Activated CD8-positive, alpha-beta memory T cell treated with anti-CD3 and anti-CD28 coated beads for 4 hours (primary cell): ENCODE measurements at regions not wholly inside any gene's neighbourhood (a gene's known extent, or its start where the extent isn't known, plus 50 kb on each side); places are given as distances from the start of the nearest gene placed in this dataset.

ENCODE experiments used
- DNase-seq, 2 donors: peaks; one replicate each; pipeline ENCODE4 v3.0.0-alpha.2; 2020; ENCODE audit warnings: low read depth in 2 of 2

DNA sequence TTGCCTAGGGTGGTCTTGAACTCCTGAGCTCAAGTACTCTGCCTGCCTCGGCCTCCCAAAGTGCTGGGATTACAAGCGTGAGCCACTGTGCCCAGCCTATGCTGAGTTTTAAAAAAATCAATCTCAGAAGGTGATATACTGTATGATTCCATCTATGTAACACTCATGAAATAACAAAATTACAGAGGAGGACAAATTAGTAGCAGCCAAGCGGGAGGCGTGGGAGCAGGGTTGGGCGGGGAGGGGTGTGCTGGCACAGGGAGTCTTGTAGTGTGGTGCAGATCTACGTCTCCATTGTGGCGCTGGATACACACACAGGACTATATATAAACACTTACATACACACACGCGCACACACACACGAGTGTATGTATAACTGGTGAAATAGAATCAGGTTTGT is 80.6 kb upstream of the LINGO1 start:
- no peak for DNase-seq

DNA sequence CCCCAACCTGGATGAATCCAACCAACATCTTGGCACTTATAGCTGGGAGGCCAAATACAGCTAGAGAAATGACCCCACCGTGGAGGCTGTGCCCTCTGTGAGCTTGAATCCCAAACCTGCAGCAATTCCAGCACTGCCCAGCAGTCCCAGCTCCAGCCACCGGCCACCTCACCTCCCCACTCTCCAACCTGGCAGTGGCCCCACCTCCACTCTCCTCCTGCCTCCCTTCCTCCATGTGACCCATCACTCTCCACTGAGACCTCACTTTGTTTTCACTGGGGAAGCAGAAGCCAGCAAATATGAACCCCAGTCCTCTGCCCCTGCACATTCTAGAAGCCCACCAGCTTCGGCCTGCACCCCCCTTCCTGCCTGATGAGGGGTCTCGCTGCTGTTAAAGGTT is 79.7 kb upstream of the LINGO1 start:
- DNase-seq: no peak

DNA sequence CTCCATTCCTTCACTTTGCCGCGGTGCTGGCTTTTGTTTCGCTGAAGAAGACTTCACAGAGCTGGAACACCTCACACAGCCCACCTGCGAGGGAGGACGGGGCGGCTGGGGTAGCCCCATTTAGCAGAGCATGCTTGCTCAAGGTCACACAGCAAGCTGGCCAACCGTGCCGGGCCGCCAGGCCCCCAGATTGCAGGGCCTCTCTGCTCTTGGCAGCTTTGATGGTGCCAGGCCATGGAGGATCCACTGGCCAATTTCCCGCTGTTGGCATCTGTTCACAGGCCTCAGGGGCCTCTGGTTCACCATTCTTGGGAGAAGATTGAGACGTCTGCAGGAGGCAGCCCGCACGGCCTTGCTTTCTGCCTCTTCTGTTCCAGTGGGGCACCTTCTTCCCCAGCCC is 77.9 kb upstream of the LINGO1 start:
- no peak for DNase-seq

DNA sequence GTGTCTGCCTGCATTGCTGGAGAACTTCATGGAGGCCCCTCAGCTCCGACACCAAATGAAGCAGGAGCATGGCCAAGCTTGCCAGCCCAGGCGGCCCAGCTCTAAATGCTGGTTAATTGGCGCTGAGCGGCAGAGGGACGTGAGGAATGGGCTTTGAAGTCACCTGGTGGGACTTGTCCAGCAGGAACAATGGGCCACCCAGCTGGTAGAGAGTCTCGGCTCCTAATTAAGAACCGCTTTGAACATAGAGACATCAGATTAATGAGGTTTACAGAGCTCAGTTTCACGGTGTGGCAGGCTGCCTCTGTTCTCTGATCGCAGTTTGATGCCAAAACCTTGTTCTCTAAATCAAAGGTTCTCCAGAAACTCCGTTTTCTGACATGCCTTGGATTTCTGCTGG is 77.5 kb upstream of the LINGO1 start:
- no peak for DNase-seq

DNA sequence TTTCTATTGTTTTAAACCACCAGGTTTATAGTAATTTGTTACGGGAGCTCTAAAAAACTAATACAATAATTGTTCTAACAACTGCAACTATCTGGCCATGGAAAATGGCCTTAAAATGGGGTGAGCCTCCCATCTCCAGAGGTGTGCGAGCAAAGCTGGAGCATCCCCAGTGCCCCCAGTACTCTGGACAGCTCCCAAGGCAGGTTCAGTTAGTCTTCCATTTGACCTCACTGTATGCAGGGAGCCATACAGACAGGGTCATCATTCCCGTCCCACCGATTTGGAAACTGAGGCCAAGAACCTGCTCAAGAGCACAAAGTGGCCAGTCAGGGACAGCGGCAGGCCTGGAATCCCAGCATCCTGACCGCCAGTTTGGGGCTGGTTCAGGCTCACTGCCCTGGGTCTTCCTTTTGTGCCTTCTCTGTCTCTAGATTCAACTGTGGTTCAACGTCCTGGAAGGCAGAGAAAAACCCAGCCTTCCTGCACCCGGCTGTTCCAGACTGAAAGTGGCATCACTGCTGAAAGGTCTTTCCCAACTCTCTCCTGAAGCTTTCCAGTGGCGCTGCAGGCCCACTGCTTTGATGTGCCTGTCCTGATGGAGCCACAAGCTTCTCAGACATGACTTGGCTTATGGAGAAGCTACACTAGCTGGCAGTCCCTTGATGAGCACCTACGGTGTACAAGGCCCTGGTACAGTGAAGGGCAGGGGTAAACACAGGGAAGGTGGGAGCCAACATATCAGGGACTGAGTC is 76.6 kb upstream of the LINGO1 start:
- DNase-seq: no peak

DNA sequence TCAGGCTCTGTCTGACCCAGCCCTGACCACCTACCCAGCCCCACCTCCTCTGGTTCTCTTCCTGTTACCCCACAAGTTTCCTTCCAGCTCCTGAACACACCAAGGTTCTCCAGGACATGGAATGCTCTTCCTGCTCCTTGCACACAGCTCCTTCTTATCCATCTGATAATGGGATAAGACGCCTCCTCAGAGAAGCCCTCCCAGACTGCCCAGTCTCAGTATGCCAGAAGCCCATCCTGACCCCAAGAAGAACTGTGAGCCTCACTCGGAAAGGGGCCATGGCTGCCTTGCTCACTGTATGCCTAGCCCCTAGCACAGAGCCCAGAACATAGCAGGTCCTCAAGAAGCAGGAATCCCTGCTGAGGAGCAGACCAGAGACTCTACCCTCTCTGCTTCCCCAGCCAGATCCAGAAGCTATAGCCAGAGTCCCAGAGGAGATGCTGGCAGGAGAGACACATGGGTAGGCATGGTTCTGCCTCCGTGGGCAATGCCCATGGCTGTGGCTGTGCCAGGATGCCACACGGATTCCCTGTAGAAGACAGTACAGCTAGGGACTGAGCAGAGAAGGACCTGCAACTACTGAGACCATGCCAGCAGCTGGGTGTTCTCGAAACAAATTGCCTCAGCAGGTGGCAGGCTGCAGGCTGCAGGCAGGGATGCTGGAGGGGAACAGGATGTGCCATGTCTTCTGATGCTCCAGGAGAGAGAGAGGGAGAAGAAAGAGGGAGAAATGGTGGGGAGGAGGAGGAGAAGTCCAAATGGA is 74.0 kb upstream of the LINGO1 start:
- no peak for DNase-seq

DNA sequence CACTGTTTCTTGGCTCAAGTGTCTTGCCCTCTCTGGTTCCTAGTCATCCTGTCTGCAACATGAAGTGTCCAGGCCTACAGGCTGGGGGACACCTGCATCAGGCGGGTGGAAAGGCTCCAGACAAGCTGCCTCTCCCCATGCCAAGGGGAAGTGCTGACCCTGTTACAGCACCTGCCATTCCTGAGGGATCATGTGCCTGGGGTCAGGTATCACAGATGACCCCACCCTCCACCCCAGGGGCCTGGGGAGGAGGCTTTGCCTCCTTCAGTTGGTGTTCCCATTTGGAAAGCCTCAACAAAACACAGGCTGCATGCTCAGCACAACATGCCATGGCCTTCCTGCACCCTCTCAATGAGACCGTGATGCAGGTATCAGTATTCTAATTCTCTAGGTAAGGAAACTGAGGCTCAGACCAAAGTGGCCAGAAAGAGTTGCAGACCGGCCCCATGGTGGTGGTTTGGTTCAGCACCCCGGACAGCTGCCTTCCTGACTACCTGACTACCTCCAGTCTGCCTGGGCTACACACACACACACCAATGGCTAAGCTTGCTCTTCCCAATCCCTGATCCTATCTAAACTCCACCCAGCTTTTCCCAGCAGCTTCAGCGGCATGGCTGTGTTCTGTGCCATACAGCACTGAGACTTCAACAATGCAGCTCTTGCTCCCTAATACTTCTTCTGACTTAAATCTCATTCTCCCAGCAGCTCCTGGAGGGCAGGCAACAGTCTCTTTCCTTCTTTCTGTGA is 69.7 kb upstream of the LINGO1 start:
- DNase-seq: no peak

DNA sequence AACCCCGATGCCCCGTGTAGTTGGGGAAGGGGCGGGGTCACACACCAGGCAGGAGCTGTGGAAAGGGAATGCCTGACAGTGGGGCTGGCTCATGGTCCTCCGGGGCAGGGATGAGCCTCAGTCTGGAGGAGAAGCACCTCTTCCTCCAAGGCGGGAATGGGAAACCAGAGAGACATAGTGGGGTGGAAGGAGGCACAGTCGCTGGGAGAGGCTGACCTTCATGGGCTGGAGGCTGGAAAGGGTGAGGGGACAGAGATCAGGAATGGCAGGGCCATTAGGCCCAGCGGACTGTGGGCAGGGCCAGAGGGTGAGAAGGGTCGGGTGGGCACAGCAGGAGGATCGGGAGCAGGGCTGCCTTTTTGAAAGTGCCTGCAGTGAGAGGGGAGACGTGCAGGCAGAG is 65.8 kb upstream of the LINGO1 start:
- DNase-seq: no peak

DNA sequence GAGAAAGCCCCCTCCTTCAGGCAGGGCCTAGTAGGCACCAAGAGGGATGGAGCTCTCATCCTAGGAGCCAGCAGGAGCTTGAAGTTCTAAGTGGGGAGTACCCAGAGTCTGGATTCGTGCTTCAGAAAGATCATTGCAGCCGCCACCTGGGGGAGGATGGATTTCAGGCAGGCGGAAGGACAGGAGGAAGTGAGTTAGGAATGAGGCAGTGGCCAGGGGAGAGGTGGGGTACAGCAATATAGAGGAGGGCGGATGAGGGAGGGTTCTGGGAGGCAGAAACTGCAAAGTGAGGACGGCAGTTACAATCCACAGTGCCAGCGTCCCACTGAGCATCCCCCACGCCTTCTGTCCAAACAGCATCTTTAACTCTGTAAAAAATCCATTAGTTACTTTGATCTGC is 65.2 kb upstream of the LINGO1 start:
- no peak for DNase-seq

DNA sequence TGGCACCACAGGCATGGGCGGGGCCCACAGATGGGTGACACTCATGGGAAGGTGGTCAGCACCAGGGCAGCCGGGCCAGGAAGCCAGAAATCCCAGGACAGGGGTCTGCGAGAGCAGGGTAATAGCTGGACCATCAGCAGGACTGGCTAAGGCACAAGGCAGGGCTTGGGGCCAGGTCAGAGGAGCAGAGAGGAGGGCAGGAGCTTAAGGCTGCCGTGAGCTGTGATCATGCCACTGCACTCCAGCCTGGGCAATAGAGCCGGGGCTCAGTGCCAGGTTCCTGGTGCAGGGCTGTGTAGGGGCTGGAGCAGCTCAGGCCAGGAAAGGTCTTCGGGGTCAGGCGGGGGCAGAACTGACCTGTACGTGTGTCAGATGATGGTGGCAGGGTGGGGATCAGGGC is 64.2 kb upstream of the LINGO1 start:
- no peak for DNase-seq

DNA sequence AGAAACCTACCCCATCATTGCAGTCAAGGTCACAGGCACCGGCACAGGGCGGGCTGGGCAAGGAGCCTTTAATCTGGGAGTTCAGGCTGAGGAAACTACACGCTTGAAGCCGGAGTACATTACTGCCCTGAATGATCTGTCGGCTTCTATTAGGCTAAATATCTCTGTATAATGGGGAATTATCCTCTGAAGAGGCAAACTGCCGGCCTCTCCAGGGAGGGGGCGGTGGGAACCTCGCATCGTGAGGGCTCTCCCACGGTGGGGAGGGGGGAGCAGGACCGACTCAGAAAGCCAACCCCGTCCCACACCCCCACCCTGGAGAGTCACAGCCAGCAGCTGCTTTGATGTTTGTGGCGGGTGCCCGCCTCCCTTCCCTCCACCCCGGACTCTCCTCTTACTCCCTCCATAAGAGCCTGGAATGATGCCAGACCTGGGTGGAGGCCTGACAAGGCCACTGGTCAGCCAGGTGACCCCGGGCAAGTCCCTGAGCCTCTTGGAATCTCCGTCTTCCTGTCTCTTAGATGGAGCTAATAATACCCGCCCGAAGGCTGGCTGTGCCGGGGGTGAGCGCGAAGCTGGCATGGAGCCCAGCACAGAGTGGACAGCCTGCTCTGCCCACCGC is 63.4 kb upstream of the LINGO1 start:
- no peak for DNase-seq

DNA sequence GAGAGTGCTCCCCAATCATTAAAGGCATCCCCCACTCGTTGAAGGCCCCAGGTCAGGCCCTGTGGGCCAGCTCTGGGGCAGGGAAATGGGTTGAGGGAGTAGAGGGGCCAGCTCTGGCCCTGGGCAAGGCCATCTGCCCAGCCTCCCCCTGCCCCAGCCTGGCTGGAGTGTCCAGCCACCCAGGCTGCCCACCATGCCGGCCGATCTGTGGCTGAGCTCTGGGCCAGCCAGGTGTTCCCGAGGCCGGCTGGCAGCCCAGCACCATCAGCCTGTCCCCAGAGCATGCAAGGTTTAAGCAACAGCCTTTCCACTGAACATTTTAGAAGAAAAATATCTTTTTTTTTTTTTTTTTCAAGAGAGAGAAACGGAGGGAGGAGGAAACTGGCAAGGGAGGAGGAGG is 62.8 kb upstream of the LINGO1 start:
- DNase-seq: no peak

DNA sequence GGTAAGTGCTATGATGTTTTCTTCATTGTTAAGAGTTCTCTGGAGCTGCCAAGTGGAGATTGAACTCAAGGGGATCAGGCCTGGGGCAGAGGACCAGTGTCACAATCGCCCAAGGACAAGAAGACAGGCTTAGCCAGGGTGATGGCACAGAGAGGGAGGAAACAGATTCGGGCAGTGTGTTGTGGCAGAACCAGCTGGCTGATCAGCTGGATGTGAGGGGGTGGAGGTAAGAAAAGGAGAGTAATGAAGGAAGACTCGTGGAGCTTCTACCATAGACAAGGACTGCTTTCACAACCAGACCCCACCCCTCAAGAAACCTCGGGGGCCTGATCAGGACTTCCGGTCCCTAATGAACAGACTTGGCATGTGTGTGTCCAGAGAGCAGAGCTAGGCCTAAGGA is 60.9 kb upstream of the LINGO1 start:
- DNase-seq: no peak

DNA sequence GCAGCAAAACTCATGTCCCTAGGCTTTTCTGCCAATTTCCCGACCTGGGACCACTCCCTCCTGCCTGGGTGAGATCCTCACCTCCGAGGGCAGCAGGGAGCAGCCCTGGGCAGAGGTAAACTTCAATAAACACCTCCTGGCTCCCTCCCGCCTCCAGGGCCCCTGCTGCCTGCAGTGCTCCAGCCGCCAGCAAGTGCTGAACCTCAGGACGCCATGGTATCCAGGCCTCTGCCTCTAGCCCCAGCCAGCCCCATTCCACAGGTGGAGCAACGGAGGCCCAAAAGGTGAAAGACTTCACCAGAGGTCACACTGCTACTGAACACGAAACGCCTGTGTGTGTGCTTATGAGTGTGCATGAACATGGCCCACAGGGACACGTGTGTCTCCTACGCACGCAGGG is 59.9 kb upstream of the LINGO1 start:
- no peak for DNase-seq

DNA sequence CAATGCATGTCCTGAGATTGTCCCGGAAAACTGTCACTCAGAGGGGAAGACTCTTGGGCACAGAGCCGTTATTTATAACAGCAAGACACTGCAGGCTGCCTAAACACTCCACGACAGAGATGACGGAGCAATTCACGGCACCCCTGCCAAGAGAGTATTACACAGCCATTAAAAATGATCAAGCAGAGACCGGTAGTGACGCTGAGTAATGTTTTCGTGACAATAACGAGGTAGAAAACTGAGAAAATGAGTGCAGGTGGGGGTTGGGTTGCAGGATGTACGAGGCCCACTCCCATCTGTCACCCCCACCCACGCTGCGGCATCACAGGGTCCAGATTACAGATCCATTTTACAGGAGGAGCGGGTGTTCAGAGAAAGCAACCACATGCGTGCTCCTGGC is 58.9 kb upstream of the LINGO1 start:
- no peak for DNase-seq

DNA sequence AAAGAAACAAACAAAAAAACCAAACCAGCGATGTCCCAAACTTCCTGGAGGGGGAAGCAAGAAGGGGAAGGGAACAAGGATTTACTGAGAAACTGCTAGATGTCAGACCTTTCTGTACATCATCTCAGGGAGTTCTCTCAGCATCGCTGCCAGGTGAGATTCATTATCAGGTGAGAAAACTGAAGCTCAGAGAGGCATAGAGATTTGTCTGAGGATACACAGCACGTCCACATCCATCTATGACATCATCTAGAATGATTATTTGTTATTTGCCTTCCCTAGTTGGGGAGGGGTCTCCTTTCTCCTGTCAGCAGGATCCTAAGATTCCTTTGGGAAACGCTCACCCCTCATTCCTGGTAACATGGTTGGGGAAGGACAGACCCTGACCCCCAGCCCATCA is 57.1 kb upstream of the LINGO1 start:
- DNase-seq: no peak

DNA sequence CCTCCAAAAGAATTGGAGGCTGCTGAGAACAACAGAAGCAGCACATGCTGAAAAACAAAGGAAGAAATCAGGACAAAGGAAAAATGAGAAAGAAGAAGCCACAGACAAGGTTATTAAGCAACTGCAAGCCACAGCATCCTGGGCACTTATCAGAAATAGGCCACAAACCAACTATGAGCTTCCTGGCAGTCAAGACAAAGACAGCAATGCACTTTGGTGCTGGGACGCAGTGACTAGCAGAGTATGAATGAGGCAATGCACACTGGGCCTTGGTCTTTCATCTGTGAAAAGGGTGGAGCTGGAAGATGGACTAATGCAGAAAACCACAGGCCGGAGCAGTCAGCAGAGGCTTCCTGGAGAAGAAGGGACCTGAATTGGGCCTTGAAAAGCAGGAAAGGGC is 56.0 kb upstream of the LINGO1 start:
- DNase-seq: no peak

DNA sequence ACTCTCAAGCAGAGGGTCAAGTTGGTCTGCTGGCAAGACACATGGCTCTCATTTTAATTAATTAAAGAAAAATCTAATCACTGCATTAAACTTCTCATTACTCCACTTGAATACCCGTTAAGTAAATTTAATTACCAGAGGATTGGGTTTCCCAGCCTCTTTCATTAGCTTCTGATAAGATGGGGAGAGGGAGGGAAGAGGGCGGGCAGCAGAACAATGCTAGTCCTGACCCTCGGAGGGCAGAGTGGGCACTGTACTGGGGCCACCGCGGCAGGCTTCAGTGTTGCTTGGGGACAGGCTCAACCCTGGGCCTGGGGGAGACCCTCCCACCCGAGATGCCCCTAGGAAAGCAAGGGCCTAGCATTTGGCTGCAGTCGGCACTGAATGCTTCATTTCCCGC is 55.6 kb upstream of the LINGO1 start:
- DNase-seq: no peak

DNA sequence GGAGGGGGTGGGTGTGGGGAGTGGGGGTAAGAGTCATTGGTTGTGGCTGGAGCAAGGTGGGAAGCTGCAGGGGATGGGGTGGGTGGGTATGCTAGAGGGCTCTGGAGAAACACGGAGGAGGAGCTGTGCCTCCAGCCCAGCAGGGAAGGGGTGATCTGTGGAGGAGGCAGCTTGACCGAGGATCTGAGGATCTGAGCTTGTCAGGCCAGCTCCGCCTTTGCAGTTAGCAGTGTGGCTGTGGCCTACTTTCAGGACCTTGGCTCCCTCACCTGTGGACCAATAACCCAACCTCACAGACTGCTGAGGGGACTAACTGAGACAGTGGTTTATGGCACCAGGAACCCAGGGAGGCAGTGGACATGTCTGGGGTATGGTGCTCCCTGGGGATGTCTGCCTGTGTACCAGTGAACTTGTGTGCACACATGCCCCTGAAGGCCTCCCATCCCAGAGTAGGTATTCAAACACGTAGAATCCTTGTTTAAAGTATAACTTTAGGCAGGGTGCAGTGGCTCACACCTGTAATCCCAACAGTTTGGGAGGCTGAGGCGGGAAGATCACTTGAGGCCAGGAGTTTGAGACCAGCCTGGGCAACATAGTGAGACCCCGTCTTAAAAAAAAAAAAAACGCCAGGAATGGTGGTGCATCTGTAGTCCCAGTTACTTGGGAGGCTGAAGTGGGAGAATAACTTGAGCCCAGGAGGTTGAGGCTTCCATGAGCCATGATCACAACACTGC is 52.5 kb upstream of the LINGO1 start:
- DNase-seq: no peak

DNA sequence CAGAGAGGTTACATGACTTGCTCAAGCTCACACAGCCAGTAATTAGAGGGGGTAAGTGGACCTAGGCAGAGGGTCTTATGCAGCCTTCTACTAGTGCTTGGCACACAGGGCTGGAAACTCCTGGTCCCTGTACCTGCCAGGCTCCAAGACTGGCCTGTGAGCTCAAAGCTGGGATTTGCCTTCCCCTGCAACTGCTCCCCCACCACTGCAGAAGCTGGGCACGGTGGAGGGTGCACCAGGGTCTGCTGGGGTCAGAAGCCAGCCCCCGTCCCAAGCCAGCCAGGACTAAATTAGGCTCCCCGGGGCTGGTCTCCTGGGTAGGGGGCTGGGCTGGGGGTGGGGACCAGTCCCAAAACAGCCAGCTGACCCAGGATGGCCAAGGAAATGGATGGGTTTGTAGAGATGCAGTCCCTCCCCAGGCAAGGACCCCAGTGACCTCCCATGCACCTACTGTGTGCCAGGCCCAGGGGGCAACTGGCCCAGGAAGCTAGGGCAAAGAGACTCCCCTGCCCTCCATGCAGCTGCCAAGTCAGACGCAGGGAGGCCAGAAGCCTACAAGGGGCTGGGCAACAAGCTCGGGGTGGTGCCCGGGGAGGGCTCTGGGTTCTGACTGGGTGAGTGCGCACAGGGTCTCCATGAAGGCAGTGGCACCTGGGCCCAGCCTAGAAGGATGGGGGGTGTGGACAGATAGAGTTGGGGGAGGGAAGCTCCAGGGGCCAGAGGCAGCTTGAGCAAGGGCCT is 51.8 kb upstream of the LINGO1 start:
- DNase-seq: no peak

DNA sequence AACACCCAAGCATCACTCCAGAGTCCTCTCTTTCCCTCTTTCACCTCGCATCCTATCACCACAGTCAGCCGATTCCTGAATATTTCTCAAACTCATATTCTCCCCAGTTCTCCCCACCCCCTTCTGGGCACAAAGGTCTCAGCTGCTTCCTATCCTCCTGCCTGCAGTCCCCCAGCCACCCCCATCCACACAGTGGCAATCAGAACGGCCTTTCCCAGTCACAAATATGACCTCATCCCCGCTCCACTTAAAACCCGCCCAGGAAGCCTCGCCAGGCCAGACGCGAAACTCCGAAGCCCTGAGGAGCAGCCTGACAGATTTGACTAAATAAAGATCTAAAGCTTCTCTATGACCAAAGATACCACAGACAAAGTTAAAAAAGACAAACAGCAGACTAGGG is 49.9 kb upstream of the LINGO1 start:
- DNase-seq: no peak
